ENCODE measurements at regions not wholly inside any gene's neighbourhood (a gene's known extent, or its start where the extent isn't known, plus 50 kb on each side); places are given as distances from the start of the nearest gene placed in this dataset.

GRCh38 chr2:51111532-51111931 is 79.6 kb upstream of the NRXN1 start:
- no peaks in the 10 kb centered on the region for H3K36me3 ChIP-seq (ENCODE audit: insufficient read depth, low read depth, low read length)
- no peak overlapping the region for H3K27ac ChIP-seq (ENCODE audit: low read length)
- no peaks in the 10 kb centered on the region for H3K9me3 ChIP-seq (ENCODE audit: insufficient read depth, low read depth, low read length)

GRCh38 chr2:51108794-51109193 is 76.9 kb upstream of the NRXN1 start:
- no peak overlapping the region for H3K9ac ChIP-seq (ENCODE audit: low read depth, low read length)
- no peaks in the 10 kb centered on the region for H3K27me3 ChIP-seq (ENCODE audit: insufficient read depth, low read length)
- no peak overlapping the region for H3K4me3 ChIP-seq (ENCODE audit: low read length)
- no peaks in the 10 kb centered on the region for H3K9me3 ChIP-seq (ENCODE audit: insufficient read depth, low read depth, low read length)
- H3K4me1 ChIP-seq (ENCODE audit: insufficient read depth, low read length): peaks cover 14% of the 10 kb centered on the region; the same call in 1 of the 2 replicates
- no peak overlapping the region for H3K27ac ChIP-seq (ENCODE audit: low read length)
- H3K36me3 ChIP-seq (ENCODE audit: insufficient read depth, low read depth, low read length): no peaks in the 10 kb centered on the region

More at GRCh38 chr2:51111532-51111931, 79.6 kb upstream of the NRXN1 start:
- H3K9ac ChIP-seq (ENCODE audit: low read depth, low read length): no peak overlapping the region
- H3K4me1 ChIP-seq (ENCODE audit: insufficient read depth, low read length): peaks cover 14% of the 10 kb centered on the region; the same call in 1 of the 2 replicates
- no peak overlapping the region for H3K4me3 ChIP-seq (ENCODE audit: low read length)
- no peaks in the 10 kb centered on the region for H3K27me3 ChIP-seq (ENCODE audit: insufficient read depth, low read length)

DNA sequence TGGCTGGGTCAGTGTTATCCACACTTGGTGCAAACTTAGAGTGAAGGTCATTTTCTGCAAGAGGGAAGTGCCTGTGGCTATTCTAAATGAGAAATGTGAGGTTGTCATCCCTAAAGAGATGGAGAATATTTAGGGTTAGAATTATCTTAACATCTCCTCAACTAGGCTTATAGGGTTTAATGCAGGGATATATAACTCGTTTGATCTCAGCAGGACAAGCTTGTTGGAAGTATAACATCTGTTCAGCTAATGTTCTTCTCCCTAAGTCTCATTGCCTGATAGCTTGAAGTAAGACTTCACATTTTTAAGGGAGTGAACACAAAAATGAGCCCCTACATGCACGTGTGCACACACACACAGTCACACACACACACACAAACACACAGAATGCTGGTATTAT is 75.9 kb upstream of the NRXN1 start:
- no peak overlapping the region for H3K27ac ChIP-seq (ENCODE audit: low read length)
- H3K9ac ChIP-seq (ENCODE audit: low read depth, low read length): no peak overlapping the region
- no peaks in the 10 kb centered on the region for H3K27me3 ChIP-seq (ENCODE audit: insufficient read depth, low read length)
- no peaks in the 10 kb centered on the region for H3K9me3 ChIP-seq (ENCODE audit: insufficient read depth, low read depth, low read length)
- H3K4me3 ChIP-seq (ENCODE audit: low read length): no peak overlapping the region
- no peaks in the 10 kb centered on the region for H3K36me3 ChIP-seq (ENCODE audit: insufficient read depth, low read depth, low read length)
- peaks cover 18% of the 10 kb centered on the region; the same call in 1 of the 2 replicates for H3K4me1 ChIP-seq (ENCODE audit: insufficient read depth, low read length)

GRCh38 chr2:51105811-51106210 is 73.9 kb upstream of the NRXN1 start:
- Histone ChIP-seq H3K4me3 (ENCODE audit: low read length) (no peak overlapping the region), H3K4me1 (ENCODE audit: insufficient read depth, low read length) (peaks cover 19% of the 10 kb centered on the region; the same call in 1 of the 2 replicates), H3K36me3 (ENCODE audit: insufficient read depth, low read depth, low read length) (no peaks in the 10 kb centered on the region), H3K9me3 (ENCODE audit: insufficient read depth, low read depth, low read length) (no peaks in the 10 kb centered on the region), H3K9ac (ENCODE audit: low read depth, low read length) (no peak overlapping the region), H3K27me3 (ENCODE audit: insufficient read depth, low read length) (no peaks in the 10 kb centered on the region), H3K27ac (ENCODE audit: low read length) (no peak overlapping the region)

DNA sequence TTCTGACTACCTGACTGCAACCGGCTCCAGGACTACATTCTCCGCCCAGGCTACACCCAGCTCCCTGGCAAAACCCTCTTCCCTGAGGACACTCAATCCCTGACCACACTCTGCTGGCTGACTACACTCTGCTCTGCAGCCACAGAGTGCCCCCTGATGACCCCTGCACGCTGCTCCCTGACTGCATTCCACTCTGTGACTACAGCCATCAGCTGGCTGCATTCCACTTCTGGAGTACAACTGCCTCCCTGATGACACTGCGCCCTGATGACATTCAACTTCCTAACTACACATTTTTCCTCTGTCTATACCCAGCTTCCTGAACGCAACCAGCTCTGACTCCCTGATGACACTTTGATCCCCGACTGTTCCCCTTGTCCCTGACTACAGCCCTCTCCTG is 71.3 kb upstream of the NRXN1 start:
- H3K4me3 ChIP-seq (ENCODE audit: low read length): no peak overlapping the region
- no peaks in the 10 kb centered on the region for H3K36me3 ChIP-seq (ENCODE audit: insufficient read depth, low read depth, low read length)
- no peaks in the 10 kb centered on the region for H3K27me3 ChIP-seq (ENCODE audit: insufficient read depth, low read length)
- no peak overlapping the region for H3K9ac ChIP-seq (ENCODE audit: low read depth, low read length)
- peaks cover 9% of the 10 kb centered on the region; the same call in 1 of the 2 replicates for H3K4me1 ChIP-seq (ENCODE audit: insufficient read depth, low read length)
- H3K9me3 ChIP-seq (ENCODE audit: insufficient read depth, low read depth, low read length): no peaks in the 10 kb centered on the region
- H3K27ac ChIP-seq (ENCODE audit: low read length): no peak overlapping the region

DNA sequence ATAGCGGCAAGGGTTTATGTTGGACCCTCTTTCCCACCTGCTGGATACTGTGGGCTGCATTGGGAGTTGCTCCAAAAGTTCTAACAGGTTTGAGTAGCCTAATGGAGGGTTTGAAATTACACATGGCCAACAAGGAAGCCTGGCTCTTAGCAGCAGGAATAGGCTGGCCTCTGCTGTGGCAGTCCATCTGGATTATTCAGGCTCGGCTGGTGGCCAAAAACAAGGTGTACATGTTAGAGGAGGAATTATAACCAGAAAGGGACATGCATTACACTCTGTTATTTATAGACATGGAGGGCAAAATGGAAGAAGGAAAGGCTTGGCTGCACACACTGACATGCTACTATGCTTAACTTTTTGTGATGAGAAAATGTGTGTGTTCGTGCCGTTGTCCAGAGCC is 61.1 kb upstream of the NRXN1 start:
- no peaks in the 10 kb centered on the region for H3K4me1 ChIP-seq (ENCODE audit: insufficient read depth, low read length)
- no peak overlapping the region for H3K27ac ChIP-seq (ENCODE audit: low read length)
- H3K4me3 ChIP-seq (ENCODE audit: low read length): no peak overlapping the region
- no peak overlapping the region for H3K9ac ChIP-seq (ENCODE audit: low read depth, low read length)
- H3K9me3 ChIP-seq (ENCODE audit: insufficient read depth, low read depth, low read length): no peaks in the 10 kb centered on the region
- no peaks in the 10 kb centered on the region for H3K27me3 ChIP-seq (ENCODE audit: insufficient read depth, low read length)
- no peaks in the 10 kb centered on the region for H3K36me3 ChIP-seq (ENCODE audit: insufficient read depth, low read depth, low read length)

- no peak overlapping the region for H3K27ac ChIP-seq (ENCODE audit: low read length)
- H3K27me3 ChIP-seq (ENCODE audit: insufficient read depth, low read length): no peaks in the 10 kb centered on the region
- H3K4me1 ChIP-seq (ENCODE audit: insufficient read depth, low read length): no peaks in the 10 kb centered on the region
- H3K4me3 ChIP-seq (ENCODE audit: low read length): no peak overlapping the region
- H3K9me3 ChIP-seq (ENCODE audit: insufficient read depth, low read depth, low read length): no peaks in the 10 kb centered on the region
- no peaks in the 10 kb centered on the region for H3K36me3 ChIP-seq (ENCODE audit: insufficient read depth, low read depth, low read length)
- no peak overlapping the region for H3K9ac ChIP-seq (ENCODE audit: low read depth, low read length)
Measured at GRCh38 chr2:51085420-51086068, 53.6 kb upstream of the NRXN1 start.

- no peaks in the 10 kb centered on the region for H3K4me1 ChIP-seq (ENCODE audit: insufficient read depth, low read length)
- H3K9me3 ChIP-seq (ENCODE audit: insufficient read depth, low read depth, low read length): no peaks in the 10 kb centered on the region
- no peaks in the 10 kb centered on the region for H3K27me3 ChIP-seq (ENCODE audit: insufficient read depth, low read length)
- no peak overlapping the region for H3K27ac ChIP-seq (ENCODE audit: low read length)
- no peaks in the 10 kb centered on the region for H3K36me3 ChIP-seq (ENCODE audit: insufficient read depth, low read depth, low read length)
- no peak overlapping the region for H3K4me3 ChIP-seq (ENCODE audit: low read length)
- H3K9ac ChIP-seq (ENCODE audit: low read depth, low read length): no peak overlapping the region
Measured at GRCh38 chr2:51084750-51085149, 52.8 kb upstream of the NRXN1 start.
